GM12874 (cell line): ENCODE measurements at regions not wholly inside any gene's neighbourhood (a gene's known extent, or its start where the extent isn't known, plus 50 kb on each side); places are given as distances from the start of the nearest gene placed in this dataset.

Experiments
- TF ChIP-seq, protein P1 (sequence below): IDR thresholded peaks from 2 replicates; pipeline ENCODE4 v1.5.1; 2011; ENCODE audit warnings: low read depth, mild to moderate bottlenecking, control low read depth, low read length, moderate library complexity; ENCODE audit not compliant: insufficient read depth

DNA sequence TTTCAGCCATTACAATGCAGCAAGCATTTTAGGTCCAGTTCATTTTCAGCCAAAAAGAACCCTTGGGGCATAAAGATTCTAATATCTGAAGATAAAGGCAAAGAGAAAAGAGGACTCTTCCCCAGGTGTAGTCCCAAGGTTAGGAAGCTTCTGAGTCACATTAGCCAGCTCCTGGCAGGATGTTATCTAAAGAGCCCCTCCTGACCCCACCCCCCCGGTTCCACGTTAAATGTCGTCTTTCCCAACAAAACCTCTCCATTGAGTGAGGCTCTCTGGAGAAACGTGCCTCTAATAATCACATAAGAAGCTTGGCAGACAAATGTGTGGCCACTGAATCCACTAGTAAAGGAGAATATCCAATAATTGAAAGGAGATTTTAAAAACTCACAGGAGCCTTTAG, 267.7 kb downstream of the GALC start:
- TF ChIP-seq, protein P1, sequence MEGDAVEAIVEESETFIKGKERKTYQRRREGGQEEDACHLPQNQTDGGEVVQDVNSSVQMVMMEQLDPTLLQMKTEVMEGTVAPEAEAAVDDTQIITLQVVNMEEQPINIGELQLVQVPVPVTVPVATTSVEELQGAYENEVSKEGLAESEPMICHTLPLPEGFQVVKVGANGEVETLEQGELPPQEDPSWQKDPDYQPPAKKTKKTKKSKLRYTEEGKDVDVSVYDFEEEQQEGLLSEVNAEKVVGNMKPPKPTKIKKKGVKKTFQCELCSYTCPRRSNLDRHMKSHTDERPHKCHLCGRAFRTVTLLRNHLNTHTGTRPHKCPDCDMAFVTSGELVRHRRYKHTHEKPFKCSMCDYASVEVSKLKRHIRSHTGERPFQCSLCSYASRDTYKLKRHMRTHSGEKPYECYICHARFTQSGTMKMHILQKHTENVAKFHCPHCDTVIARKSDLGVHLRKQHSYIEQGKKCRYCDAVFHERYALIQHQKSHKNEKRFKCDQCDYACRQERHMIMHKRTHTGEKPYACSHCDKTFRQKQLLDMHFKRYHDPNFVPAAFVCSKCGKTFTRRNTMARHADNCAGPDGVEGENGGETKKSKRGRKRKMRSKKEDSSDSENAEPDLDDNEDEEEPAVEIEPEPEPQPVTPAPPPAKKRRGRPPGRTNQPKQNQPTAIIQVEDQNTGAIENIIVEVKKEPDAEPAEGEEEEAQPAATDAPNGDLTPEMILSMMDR: no peak

DNA sequence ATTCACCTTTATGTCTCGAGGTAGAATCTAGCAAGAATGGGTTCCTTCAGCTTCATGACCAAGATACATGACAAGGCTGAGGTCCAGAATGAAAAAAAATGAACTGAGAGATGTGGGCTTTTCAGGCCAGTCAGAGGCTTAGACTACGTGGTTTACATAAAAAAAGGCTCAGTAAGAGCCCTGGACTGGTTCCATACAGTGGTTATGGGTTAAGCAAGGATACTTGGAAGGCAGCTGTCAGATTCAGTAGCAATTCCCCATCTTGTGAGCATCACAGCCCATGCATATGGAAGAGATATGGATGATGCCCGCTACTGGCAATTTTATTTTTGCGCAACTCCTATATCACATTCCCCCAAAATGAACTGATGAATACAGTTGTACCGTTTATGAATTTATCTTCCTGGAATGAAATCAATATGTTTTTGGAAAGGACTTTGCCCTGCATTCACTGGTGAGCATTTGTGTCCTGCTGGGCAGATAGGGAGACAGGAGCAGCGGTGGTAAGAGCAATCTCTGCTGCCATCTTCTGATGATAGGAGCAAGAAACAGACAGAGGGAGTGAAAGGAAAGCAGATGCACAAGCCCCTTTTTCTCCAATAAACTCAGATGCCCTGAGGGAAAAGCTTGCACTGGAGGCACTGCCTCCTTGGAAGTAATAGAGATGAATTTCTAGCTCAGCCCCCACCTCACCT, 280.4 kb downstream of the GALC start:
- TF ChIP-seq, protein P1: no peak

DNA sequence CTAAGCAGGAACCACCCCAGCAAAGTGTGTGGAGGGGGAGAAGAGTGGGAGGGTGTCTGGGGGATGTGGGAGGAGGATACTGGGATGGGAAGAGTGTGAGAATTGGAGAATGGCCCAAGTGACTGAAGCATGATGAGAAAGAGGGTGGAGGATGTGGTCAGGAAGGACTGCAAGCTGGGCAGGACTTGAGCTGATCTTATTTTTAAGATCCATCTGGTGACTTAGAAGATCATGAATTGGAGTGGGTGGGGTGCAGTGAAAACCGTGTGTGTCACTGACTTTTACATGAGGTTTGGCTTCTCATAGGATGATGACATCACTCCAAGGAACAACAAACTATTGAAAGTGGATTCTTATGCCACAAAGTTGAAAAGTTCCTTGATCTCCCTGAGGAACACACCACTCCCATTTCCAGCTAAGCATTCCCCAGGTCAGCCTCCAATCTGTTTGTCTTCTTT, 287.5 kb downstream of the GALC start:
- TF ChIP-seq, protein P1: no peak

DNA sequence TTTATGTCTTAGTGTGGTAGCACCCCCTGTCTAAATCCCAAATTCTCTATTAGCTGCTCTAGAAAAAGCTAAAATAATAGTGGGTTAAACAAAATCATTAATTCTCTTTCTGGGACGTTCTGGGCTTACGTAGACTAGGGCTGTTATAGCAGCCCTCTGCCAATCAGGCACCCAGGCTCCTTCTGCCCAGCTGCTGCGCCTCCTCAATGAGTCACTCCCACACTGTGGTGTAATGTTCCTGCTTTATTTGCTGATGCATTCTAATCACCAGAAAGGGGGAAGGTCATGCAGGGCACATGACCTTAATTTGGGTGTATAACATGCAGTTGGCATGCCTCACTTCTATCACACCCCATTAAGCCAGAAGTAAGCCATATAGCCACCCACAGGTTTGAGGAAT, 294.5 kb downstream of the GALC start:
- TF ChIP-seq, protein P1: no peak

DNA sequence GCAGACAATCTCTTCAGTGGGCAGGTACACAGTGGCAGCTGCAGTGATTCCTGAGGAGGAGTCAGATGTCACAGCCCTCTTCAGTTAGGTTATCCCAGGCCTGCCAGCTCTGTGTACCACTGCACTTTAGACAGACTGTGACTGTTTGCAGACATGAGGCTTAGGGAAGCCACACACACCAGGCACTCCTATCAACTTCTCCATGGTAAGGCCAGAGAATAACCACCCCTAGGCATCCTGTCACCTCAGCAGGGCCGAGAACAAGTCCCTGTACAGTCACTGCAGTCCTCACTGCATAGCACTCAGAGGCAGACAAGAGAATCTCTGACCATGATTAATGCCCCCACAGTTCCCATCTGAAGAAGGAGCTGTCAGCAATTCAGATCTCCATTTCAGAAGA, 296.5 kb downstream of the GALC start:
- TF ChIP-seq, protein P1: no peak

DNA sequence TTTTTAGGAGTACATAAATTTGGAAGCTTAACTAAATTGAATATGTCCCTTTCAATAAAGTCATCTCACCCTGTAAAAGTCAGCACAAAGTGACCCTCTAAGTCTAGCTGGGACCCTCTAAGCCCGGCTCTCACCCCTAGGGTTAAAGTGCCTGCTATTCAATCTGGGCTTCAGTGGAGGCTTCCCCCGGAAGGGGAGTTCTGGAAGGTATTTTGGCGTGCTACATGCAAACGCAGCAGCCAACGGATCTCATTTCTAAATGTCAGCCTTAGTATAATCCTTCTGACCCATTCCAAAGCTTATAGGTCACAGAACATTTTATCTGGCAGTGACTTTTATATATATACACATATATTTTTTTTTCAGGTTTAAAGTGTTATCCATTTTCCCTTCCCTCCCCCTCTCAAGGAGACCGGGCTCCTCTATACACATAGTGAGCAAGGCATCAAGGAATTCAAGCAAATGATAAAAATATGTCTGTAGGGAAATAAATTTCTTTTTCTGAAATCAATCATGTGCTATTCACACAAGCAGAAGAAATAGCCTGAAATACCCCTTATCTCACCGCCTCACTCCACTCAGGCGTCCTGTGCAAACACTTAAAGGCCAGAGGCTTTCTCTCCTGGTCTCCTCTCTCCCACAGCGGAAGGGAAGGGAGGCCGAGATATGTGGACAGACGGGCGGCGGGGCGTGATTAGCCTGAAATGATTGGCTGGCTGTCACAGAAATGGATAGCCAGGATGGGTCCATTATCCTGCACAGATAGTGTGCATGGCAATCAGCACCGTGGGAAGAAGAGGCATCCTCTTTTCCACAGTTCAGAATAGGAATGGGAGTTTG, 301.7 kb downstream of the GALC start:
- TF ChIP-seq, protein P1: no peak

DNA sequence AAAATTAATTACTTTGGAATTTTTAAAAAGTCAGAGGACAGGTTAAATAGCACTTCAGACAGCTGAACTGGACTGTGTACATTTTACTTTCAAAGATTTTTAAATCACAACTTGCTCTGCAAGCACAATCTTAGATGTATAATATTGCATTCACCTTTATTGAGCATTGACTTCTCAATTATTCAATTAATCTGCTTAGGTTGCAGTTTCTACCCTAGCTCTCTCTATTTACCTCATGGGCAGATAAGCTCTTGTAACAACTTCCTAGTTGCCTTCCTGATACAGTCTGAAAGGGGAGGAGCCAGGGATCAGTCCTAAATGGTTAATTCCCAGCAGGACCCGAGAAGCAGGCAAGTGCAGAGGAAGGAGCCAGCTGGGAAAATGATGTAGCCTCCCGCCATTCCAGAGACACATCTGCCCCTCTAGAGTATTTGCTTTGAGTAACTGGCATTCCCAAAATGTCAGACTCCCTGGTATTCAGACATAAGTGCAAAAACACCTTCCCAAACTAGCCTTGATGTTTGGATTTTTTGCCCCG, 302.8 kb downstream of the GALC start:
- TF ChIP-seq, protein P1: no peak
